Suprapubic skin (tissue), 4 donors: ENCODE measurements at regions not wholly inside any gene's neighbourhood (a gene's known extent, or its start where the extent isn't known, plus 50 kb on each side); places are given as distances from the start of the nearest gene placed in this dataset.
"Not testable (repeated sequence)": the region's sequence is repeated elsewhere in the genome, so short reads cannot be mapped to it uniquely, and the experiment has no call there.

ENCODE experiments used
- DNase-seq, 2 donors: peaks; one replicate each; pipeline ENCODE4 v3.0.0-alpha.2; 2019; ENCODE audit warnings: low spot score in 2 of 2
- H3K27ac ChIP-seq: fragments of 200-600 bp; sonication (generic); one replicate; pipeline ENCODE4 v1.5.1; 2019
- H3K27me3 ChIP-seq: fragments of 200-600 bp; sonication (generic); one replicate; pipeline ENCODE4 v1.5.1; 2019
- H3K36me3 ChIP-seq: fragments of 200-600 bp; sonication (generic); one replicate; pipeline ENCODE4 v1.5.1; 2019
- H3K4me1 ChIP-seq: fragments of 200-600 bp; sonication (generic); one replicate; pipeline ENCODE4 v1.5.1; 2019
- H3K4me3 ChIP-seq: fragments of 200-600 bp; sonication (generic); one replicate; pipeline ENCODE4 v1.5.1; 2019; ENCODE audit warnings: mild to moderate bottlenecking
- H3K9me3 ChIP-seq: fragments of 200-600 bp; sonication (generic); one replicate; pipeline ENCODE4 v1.5.1; 2019
- EP300 ChIP-seq: sonication (generic); formaldehyde crosslinking; IDR thresholded peaks from one replicate; pipeline ENCODE4 v1.6.1; 2017; ENCODE audit warnings: antibody characterized with exemption
- POLR2A ChIP-seq, 2 donors: fragments of 450-650 bp; IDR thresholded peaks; one replicate each; pipeline ENCODE4 v1.6.1; 2017; ENCODE audit warnings: antibody characterized with exemption in 2 of 2, mild to moderate bottlenecking in 2 of 2, moderate library complexity in 2 of 2
- POLR2AphosphoS5 ChIP-seq, 3 donors: sonication (generic); formaldehyde crosslinking; IDR thresholded peaks; one replicate each; pipeline ENCODE4 v1.6.1; 2017; ENCODE audit warnings: antibody characterized with exemption in 3 of 3
- WGBS: methylation state at CpG from one replicate; pipeline ENCODE4 v1.1.5; 2018; 5-methylcytosine and 5-hydroxymethylcytosine counted together
- TF ChIP-seq, protein P1 (sequence below), 2 donors: fragments of 200-600 bp in 1 of 2; fragments of 450-650 bp in 1 of 2; sonication (generic) in 1 of 2; IDR thresholded peaks; one replicate each; pipeline ENCODE4 v1.5.1; 2016 to 2019; ENCODE audit warnings: antibody characterized with exemption in 2 of 2, mild to moderate bottlenecking in 1 of 2, moderate library complexity in 1 of 2

- Histone ChIP-seq H3K4me3 (no peak overlapping the region), H3K9me3 (no peaks in the 10 kb centered on the region), H3K27me3 (no peaks in the 10 kb centered on the region), H3K4me1 (no peaks in the 10 kb centered on the region), H3K36me3 (no peaks in the 10 kb centered on the region), H3K27ac (no peak overlapping the region)
- TF ChIP-seq EP300 (no peak), POLR2AphosphoS5 (IDR thresholded peaks at IDR 0.05) (no peak), POLR2A (IDR thresholded peaks at IDR 0.05) (no peak)
- TF ChIP-seq, protein P1, sequence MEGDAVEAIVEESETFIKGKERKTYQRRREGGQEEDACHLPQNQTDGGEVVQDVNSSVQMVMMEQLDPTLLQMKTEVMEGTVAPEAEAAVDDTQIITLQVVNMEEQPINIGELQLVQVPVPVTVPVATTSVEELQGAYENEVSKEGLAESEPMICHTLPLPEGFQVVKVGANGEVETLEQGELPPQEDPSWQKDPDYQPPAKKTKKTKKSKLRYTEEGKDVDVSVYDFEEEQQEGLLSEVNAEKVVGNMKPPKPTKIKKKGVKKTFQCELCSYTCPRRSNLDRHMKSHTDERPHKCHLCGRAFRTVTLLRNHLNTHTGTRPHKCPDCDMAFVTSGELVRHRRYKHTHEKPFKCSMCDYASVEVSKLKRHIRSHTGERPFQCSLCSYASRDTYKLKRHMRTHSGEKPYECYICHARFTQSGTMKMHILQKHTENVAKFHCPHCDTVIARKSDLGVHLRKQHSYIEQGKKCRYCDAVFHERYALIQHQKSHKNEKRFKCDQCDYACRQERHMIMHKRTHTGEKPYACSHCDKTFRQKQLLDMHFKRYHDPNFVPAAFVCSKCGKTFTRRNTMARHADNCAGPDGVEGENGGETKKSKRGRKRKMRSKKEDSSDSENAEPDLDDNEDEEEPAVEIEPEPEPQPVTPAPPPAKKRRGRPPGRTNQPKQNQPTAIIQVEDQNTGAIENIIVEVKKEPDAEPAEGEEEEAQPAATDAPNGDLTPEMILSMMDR (IDR thresholded peaks at IDR 0.05), result no peak
- DNase-seq, result no peak
- 83% methylated on average over 1 of the region's 1 CpG for WGBS
These were observed 705.6 kb upstream of the GBE1 start for GRCh38 chr3:82467051-82467450.

DNA sequence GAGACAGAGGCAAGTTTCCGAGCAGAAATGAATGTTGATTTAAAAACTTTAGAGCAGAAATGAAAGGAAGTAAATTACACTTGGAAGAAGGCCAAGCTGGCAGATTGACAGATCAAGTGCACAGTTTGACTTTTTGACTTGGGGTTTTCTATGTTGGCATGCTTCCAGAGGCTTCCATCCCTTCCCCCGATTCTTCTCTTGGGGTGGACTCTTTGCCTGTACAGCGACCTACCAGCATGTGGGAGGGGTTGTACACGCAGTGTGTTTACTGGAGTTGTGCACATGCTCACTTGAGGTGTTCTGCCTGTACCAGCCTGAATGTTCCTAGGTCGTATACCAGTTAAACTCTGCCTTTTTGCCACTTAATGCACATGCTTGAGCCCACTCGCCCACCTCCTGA lies 701.5 kb upstream of the GBE1 start:
- no peak for DNase-seq

DNA sequence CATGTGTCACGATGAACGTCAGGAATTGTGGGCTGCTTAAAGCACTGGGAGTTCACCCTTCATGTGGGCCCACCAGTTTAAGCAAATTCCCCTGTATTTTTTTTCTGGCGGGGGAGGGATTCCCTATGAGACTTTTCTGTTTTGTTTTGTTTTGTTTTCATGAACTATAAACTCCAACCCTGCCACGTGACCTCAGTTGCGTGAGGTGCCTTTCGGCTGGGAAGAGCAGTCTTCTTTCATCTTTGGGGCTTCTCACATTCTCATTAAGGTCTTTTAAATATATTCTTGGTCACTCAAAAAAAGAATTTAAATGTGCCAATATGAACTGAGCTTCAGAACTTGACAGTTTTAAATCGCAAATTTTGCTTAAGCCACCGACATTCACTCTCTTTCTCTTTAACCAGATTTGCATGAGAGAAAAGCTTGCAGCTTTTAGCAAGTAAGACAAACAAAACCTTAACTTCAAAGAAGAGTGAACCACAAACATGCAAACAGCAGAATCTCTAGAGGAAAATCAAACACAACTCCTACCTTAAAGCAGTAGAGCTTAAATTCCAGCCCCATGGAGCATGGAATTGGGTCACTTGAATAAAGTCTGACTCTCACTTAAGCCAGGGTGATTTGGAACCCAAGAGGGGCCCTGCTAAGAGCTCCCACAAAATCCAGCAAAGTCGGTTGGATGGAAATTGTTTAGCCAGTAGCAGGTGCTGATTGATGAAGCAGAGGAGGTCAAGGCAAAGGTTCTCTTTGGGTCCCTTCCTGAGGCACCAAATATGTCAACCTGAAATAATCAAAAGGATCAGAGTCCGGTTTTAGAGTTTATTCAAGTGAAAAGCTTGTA lies 699.8 kb upstream of the GBE1 start:
- Histone ChIP-seq H3K9me3 (no peaks in the 10 kb centered on the region), H3K4me3 (no peak overlapping the region), H3K36me3 (no peaks in the 10 kb centered on the region), H3K27me3 (no peaks in the 10 kb centered on the region), H3K4me1 (no peaks in the 10 kb centered on the region), H3K27ac (no peak overlapping the region)
- WGBS, result 81% methylated on average over 10 of the region's 10 CpGs
- TF ChIP-seq POLR2A (IDR thresholded peaks at IDR 0.05), result no peak
- TF ChIP-seq EP300, result no peak
- TF ChIP-seq, protein P1 (IDR thresholded peaks at IDR 0.05), result no peak
- TF ChIP-seq POLR2AphosphoS5 (IDR thresholded peaks at IDR 0.05), result no peak
- no peak for DNase-seq

More for the DNA sequence above, 701.5 kb upstream of the GBE1 start:
- Histone ChIP-seq H3K9me3 (no peaks in the 10 kb centered on the region), H3K4me3 (no peak overlapping the region), H3K27me3 (no peaks in the 10 kb centered on the region), H3K4me1 (no peaks in the 10 kb centered on the region), H3K36me3 (no peaks in the 10 kb centered on the region), H3K27ac (no peak overlapping the region)
- TF ChIP-seq POLR2AphosphoS5 (IDR thresholded peaks at IDR 0.05) (no peak), EP300 (no peak), POLR2A (IDR thresholded peaks at IDR 0.05) (no peak)
- TF ChIP-seq, protein P1 (IDR thresholded peaks at IDR 0.05), result no peak
- WGBS, result 41% methylated on average over 6 of the region's 6 CpGs

DNA sequence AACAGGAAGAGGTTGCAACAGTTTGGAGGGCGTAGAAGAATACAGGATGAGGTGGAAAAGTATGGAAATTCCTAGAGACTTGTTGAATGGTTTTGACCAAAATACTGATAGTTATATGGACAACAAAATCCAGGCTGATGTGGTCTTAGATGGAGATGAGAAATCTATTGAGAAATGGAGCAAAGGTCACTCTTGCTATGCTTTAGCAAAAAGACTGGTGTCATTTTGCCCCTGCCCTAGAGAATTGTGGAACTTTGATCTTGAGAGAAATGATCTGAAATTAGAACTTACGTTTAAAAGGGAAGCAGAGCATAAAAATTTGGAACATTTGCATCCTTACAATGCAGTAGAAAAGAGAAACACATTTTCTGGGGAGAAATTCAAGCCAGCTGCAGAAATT lies 686.9 kb upstream of the GBE1 start:
- no peaks in the 10 kb centered on the region for H3K4me1 ChIP-seq
- H3K4me3 ChIP-seq, result no peak overlapping the region
- no peaks in the 10 kb centered on the region for H3K36me3 ChIP-seq
- 63% methylated on average over 2 of the region's 2 CpGs for WGBS
- peaks cover 11% of the 10 kb centered on the region for H3K9me3 ChIP-seq
- H3K27ac ChIP-seq, result no peak overlapping the region
- H3K27me3 ChIP-seq, result no peaks in the 10 kb centered on the region
- TF ChIP-seq EP300, result no peak
- TF ChIP-seq, protein P1 (IDR thresholded peaks at IDR 0.05), result no peak
- TF ChIP-seq POLR2A (IDR thresholded peaks at IDR 0.05), result no peak
- no peak for TF ChIP-seq POLR2AphosphoS5 (IDR thresholded peaks at IDR 0.05)
- no peak for DNase-seq

DNA sequence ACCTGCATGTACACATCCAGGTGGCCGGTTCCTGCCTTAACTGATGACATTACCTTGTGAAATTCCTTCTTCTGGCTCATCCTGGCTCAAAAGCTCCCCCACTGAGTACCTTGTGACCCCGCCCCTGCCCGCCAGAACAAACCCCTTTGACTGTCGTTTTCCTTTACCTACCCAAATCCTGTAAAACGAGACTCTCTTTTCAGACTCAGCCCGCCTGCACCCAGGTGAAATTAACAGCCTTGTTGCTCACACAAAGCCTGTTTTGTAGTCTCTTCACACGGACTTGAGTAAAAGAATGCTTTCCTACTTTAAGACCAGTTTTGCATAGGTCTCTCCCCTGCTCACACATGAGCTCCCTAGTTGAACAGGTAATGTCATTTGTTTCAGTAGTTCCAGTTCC lies 667.4 kb upstream of the GBE1 start:
- H3K27ac ChIP-seq, H3K9me3 ChIP-seq, DNase-seq, H3K36me3 ChIP-seq, H3K27me3 ChIP-seq, H3K4me1 ChIP-seq, H3K4me3 ChIP-seq: not testable (repeated sequence)
- WGBS, result 18% methylated on average over 7 of the region's 7 CpGs

DNA sequence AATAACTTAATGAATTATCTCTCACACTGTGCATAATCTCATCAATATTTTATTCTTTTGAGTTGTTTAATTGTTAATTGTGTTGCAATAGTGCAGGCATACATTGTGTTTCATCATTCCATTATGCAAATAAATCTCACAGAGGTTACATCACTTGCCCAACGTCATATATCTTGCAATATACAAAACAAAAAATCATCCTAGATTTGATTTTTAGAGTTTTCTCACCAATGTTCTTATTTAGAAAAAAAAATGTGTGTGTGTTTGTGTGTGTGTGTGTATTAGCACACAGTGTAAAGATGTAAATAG lies 662.5 kb upstream of the GBE1 start:
- Histone ChIP-seq H3K27me3 (no peaks in the 10 kb centered on the region), H3K4me1 (no peaks in the 10 kb centered on the region)
- WGBS, result 23% methylated on average over 1 of the region's 1 CpG

More for the DNA sequence above, 662.5 kb upstream of the GBE1 start:
- no peaks in the 10 kb centered on the region for H3K9me3 ChIP-seq
- H3K27ac ChIP-seq, result no peak overlapping the region
- TF ChIP-seq POLR2AphosphoS5 (IDR thresholded peaks at IDR 0.05) (no peak), EP300 (no peak)
- H3K36me3 ChIP-seq, result no peaks in the 10 kb centered on the region
- no peak for DNase-seq
- H3K4me3 ChIP-seq, result no peak overlapping the region
